Duodenal mucosa (tissue), 2 donors: ENCODE measurements at regions not wholly inside any gene's neighbourhood (a gene's known extent, or its start where the extent isn't known, plus 50 kb on each side); places are given as distances from the start of the nearest gene placed in this dataset.

Experiments used
- H3K27ac ChIP-seq: one replicate; pipeline ENCODE4 v1.7.0; 2013; ENCODE audit warnings: low read depth, low read length
- H3K27me3 ChIP-seq, 2 donors: one replicate each; pipeline ENCODE4 v1.7.0; 2013; ENCODE audit warnings: low read length in 2 of 2, control low read depth in 1 of 2; ENCODE audit not compliant: insufficient read depth in 2 of 2, control insufficient read depth in 1 of 2
- H3K36me3 ChIP-seq, 2 donors: one replicate each; pipeline ENCODE4 v1.7.0; 2013; ENCODE audit warnings: low read length in 2 of 2, control low read depth in 1 of 2; ENCODE audit not compliant: insufficient read depth in 2 of 2, control insufficient read depth in 1 of 2
- H3K4me1 ChIP-seq, 2 donors: one replicate each; pipeline ENCODE4 v1.7.0; 2013; ENCODE audit warnings: low read length in 2 of 2, control low read depth in 1 of 2; ENCODE audit not compliant: insufficient read depth in 2 of 2, control insufficient read depth in 1 of 2
- H3K4me3 ChIP-seq, 2 donors: one replicate each; pipeline ENCODE4 v1.7.0; 2013; ENCODE audit warnings: low read length in 2 of 2, low read depth in 1 of 2
- H3K9ac ChIP-seq, 2 donors: one replicate each; pipeline ENCODE4 v1.7.0; 2013; ENCODE audit warnings: low read length in 2 of 2, low read depth in 1 of 2
- H3K9me3 ChIP-seq, 2 donors: one replicate each; pipeline ENCODE4 v1.7.0; 2013; ENCODE audit warnings: low read length in 2 of 2, control low read depth in 1 of 2; ENCODE audit not compliant: control insufficient read depth in 1 of 2

DNA sequence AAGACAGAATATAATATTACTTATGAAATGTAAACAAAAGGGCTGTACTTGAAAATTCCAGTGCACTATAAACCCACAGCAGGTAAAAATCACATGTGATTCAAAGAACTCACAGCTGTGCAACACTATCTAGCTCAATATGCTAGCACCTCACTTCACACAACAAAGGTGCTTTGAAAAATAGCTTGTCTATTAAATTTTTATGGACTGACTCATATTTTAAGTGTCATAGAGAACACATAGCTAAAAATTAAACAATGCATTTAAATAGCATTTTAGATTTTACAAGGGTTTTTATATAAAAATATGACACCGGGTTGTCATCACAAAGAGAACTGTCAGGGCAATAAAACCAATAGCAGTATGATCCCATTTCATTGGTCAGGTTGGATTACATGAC, 1390.5 kb upstream of the TENM4 start:
- Histone ChIP-seq H3K4me1 (no peaks in the 10 kb centered on the region), H3K9ac (no peak overlapping the region), H3K4me3 (no peak overlapping the region), H3K27ac (no peak overlapping the region), H3K9me3 (no peaks in the 10 kb centered on the region), H3K36me3 (no peaks in the 10 kb centered on the region), H3K27me3 (no peaks in the 10 kb centered on the region)

DNA sequence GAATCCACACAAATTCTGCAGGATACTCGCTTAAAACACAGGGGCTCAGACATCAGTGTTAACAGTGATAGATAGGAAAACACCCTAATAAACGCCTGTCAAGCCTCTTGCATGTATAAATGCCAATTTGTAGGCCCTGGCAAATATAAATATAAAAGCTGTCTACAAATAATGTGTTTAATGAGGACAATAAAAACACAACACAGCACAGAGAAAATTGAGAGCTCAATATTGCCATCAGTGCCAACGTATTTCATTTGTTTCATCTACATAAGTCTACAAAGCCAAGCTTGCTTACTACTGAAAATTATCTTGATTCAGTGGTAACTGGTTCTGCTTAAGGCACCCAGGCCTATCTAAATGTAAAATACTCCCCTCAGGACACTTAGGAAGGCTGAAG, 1387.0 kb upstream of the TENM4 start:
- no peaks in the 10 kb centered on the region for H3K9me3 ChIP-seq
- no peaks in the 10 kb centered on the region for H3K4me1 ChIP-seq
- no peaks in the 10 kb centered on the region for H3K36me3 ChIP-seq
- no peaks in the 10 kb centered on the region for H3K27me3 ChIP-seq
- H3K27ac ChIP-seq, result no peak overlapping the region
- no peak overlapping the region for H3K4me3 ChIP-seq
- no peak overlapping the region for H3K9ac ChIP-seq

DNA sequence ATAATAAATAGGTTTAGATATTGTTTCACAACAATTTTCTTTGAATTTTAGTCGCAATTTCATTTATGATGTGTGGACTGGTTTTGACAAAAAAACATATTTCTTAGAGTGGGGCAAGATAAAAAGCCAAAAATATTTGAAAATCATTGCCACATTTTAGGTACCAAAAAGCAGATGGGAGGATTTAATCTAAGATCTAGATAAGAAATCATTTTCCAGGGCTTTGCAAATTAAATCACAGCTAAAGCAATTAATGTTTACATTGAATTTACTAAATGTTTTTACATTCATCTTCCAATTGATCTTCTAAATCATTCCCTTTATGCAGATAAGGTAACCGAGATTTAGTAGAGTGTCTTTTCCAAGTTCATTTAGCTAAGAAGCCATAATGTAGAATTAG, 1386.0 kb upstream of the TENM4 start:
- H3K4me1 ChIP-seq, result no peaks in the 10 kb centered on the region
- H3K4me3 ChIP-seq, result no peak overlapping the region

DNA sequence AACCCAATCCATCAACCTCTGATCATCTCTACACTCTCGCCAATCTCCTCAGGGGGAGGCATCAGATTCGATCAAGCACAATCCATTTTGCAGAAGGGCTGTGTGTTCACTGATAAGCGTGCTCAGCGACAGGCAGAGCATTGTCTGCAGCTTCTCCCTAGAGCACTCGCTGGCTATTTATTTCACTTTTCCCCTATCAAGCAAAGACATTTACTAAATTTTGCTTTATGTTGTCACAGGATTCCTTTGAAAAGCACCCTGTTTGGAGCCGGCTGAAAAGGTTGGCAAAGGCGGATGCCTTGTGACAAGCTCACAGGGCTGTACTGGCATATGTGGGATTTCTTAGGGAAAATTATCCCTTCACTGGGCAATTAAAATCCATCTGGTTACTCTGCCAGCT, 1381.5 kb upstream of the TENM4 start:
- Histone ChIP-seq H3K27me3 (no peaks in the 10 kb centered on the region), H3K4me3 (no peak overlapping the region), H3K27ac (no peak overlapping the region), H3K36me3 (no peaks in the 10 kb centered on the region), H3K9me3 (no peaks in the 10 kb centered on the region), H3K9ac (no peak overlapping the region), H3K4me1 (no peaks in the 10 kb centered on the region)

More for the DNA sequence above, 1386.0 kb upstream of the TENM4 start:
- Histone ChIP-seq H3K9ac (no peak overlapping the region), H3K27me3 (no peaks in the 10 kb centered on the region), H3K9me3 (no peaks in the 10 kb centered on the region), H3K36me3 (no peaks in the 10 kb centered on the region), H3K27ac (no peak overlapping the region)

DNA sequence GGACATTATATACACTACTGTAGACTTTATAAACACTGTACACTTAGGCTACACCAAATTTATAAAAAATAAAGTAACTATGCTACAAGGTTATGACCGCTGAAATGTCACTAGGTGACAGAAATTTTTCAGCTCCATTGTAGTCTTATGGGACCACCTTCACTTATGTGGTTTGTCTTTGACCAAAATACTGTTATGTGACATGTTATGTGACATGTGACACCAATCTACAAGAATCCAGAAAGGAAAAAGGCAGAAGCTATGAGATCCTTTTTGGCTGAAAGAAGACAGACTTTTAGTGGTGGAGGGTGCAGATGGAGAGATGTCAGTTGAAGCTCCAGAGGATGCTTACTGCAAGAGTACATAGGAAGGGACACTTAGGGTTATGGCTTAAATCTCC, 1378.4 kb upstream of the TENM4 start:
- Histone ChIP-seq H3K4me1 (no peaks in the 10 kb centered on the region), H3K36me3 (no peaks in the 10 kb centered on the region), H3K4me3 (no peak overlapping the region), H3K27me3 (no peaks in the 10 kb centered on the region), H3K9me3 (no peaks in the 10 kb centered on the region), H3K9ac (no peak overlapping the region), H3K27ac (no peak overlapping the region)

DNA sequence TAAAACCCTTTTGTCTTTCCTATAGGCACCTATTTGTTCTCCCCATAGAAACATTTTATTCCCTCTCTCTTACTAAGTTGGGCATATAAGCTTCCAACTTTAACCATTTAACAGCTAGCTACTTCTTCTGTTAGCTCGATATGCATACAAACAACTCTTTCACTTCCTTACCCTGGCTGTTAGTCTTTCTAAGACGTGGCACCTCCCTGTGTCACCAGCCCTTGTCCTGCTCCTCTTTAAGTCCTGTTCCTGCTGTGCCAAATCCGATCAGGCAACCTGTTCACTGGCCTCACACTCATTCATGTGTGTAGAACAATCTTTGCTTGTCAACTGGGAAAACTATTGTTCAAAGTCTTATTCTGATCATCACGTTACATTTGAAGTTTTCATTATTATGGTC, 1376.1 kb upstream of the TENM4 start:
- Histone ChIP-seq H3K9ac (no peak overlapping the region), H3K36me3 (no peaks in the 10 kb centered on the region), H3K27ac (no peak overlapping the region), H3K4me3 (no peak overlapping the region), H3K9me3 (no peaks in the 10 kb centered on the region), H3K27me3 (no peaks in the 10 kb centered on the region), H3K4me1 (no peaks in the 10 kb centered on the region)

DNA sequence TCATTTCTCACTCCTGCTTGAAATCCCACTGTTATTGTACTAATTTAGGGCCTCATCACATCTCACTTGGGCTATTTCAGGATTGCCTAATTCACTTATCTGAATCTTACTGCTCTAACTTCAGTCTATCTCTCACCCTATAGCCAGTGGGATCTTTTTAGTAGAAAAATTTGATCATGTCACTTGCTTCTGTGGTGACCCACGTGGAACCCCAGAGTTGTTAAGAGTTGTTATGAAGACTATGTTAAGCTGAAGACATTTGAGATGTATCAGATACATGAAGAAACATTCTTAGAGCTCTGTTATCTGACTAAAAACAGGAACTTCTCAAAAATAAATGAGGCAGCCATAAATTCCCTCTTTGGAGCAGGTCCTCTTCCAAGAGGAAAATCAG, 1375.6 kb upstream of the TENM4 start:
- no peak overlapping the region for H3K9ac ChIP-seq
- H3K4me3 ChIP-seq, result no peak overlapping the region
- H3K9me3 ChIP-seq, result no peaks in the 10 kb centered on the region
- no peak overlapping the region for H3K27ac ChIP-seq
- H3K27me3 ChIP-seq, result no peaks in the 10 kb centered on the region
- H3K4me1 ChIP-seq, result no peaks in the 10 kb centered on the region
- H3K36me3 ChIP-seq, result no peaks in the 10 kb centered on the region

DNA sequence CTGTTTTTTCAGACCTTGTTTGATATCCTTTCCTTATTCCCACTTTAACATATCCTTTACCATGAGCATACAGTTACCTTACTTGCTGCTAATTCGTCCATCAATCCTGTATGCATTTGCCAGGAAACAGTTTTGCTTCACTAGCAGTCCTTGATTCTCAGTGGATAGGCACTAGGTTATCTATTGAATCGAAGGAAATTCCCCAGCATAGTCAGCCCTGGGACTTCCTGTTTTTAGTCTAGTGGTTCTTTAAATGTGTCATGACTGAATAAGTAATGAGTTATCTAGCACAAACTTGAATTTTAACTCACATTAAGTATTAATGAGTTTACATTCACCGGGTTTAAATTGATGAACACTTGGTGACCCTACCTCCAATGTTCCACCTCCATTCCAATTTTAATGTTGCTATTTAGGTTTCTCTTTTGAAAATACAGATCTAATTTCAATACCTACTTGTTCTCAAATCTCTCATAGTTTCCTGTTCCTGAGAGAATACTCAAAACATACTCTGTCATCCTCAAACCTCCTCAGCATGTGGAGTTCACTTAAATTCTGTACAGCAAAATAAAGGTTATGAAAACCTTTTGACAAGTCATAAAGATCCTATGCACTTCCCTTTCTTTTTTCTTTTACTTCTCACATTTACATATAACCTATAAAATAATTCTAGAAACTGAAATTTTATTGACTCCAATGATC, 1375.1 kb upstream of the TENM4 start:
- no peaks in the 10 kb centered on the region for H3K4me1 ChIP-seq
- no peaks in the 10 kb centered on the region for H3K36me3 ChIP-seq
- no peak overlapping the region for H3K27ac ChIP-seq
- H3K9ac ChIP-seq, result no peak overlapping the region
- no peak overlapping the region for H3K4me3 ChIP-seq
- H3K9me3 ChIP-seq, result no peaks in the 10 kb centered on the region
- no peaks in the 10 kb centered on the region for H3K27me3 ChIP-seq

DNA sequence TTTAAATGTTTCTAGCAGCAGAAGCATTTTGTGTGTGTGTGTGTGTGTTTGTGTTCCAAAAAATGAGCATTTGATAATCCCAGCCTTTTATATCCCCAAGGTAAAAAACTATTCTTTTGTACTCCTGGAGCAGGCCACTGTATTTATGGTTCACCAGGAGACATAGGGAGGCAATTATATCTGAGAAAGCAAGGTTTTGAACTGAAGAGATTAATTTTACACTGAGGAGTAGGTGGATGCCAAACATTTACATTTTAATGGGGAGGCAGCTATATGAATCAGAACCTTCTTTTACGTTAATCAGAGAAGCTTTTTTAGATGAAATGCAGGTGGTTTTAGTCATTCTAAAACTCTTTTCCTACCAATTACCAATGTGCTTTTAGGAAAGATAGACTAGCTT, 1374.0 kb upstream of the TENM4 start:
- no peaks in the 10 kb centered on the region for H3K36me3 ChIP-seq
- no peaks in the 10 kb centered on the region for H3K9me3 ChIP-seq
- H3K4me1 ChIP-seq, result no peaks in the 10 kb centered on the region
- no peaks in the 10 kb centered on the region for H3K27me3 ChIP-seq
- no peak overlapping the region for H3K4me3 ChIP-seq
- H3K27ac ChIP-seq, result no peak overlapping the region
- no peak overlapping the region for H3K9ac ChIP-seq

DNA sequence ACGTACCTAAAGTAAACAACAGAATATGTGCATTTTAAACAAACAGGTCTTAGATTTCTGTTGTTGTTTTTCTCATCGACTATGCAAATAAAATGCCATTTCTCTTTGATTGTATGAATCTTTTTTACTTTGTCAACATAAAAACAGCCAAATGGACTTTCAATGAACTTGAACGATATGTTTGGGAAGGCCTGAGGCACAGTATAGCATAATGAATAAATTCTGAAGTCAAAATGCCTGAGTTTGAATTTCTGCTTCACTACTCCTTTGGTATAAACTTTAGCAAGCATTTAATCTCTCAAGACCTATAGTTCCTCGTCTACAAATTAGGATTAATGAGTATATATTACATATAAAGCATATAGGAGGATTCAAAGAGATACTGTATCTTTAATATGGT, 1369.9 kb upstream of the TENM4 start:
- Histone ChIP-seq H3K36me3 (no peaks in the 10 kb centered on the region), H3K9me3 (no peaks in the 10 kb centered on the region), H3K27me3 (no peaks in the 10 kb centered on the region), H3K27ac (no peak overlapping the region), H3K4me3 (no peak overlapping the region), H3K4me1 (no peaks in the 10 kb centered on the region), H3K9ac (no peak overlapping the region)

DNA sequence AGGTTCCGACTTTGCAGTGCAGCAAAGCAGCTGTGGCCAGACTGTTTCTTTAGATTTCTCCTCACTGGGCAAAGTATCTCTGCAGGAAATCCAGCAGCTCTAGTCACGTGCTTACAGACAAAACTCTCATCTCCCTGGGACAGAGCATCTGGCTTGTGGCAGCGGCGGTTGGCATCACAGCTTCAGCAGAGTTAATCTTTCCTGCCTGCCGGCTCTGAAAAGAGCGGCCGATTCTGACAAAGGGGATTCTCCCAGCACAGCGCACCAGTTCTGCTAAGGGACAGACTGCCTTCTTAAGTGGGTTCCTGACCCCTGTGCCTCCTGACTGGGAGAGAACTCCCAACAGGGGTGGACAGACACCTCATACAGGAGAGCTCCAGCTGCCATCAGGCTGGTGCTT, 1357.3 kb upstream of the TENM4 start:
- Histone ChIP-seq H3K27ac (no peak overlapping the region), H3K4me1 (no peaks in the 10 kb centered on the region), H3K27me3 (no peaks in the 10 kb centered on the region), H3K9ac (no peak overlapping the region), H3K4me3 (no peak overlapping the region), H3K9me3 (peaks cover 0 to 4% of the 10 kb centered on the region in 2 donors), H3K36me3 (no peaks in the 10 kb centered on the region)
